AG09309 (cell line): ENCODE measurements at regions not wholly inside any gene's neighbourhood (a gene's known extent, or its start where the extent isn't known, plus 50 kb on each side); places are given as distances from the start of the nearest gene placed in this dataset.
A peak's percentile ranks its signal among the peaks of the same experiment; 100 is the strongest.

Experiments used
- DNase-seq: peaks from one replicate; pipeline ENCODE4 v3.0.0-alpha.2; 2010; ENCODE audit warnings: low read depth
- H3K4me3 ChIP-seq: 2 replicates; pipeline ENCODE4 v1.5.1; 2011; ENCODE audit warnings: mild to moderate bottlenecking, low read depth, low read length, moderate library complexity; ENCODE audit not compliant: control insufficient read depth
- CTCF ChIP-seq: IDR thresholded peaks from 2 replicates; pipeline ENCODE4 v1.5.1; 2011; ENCODE audit warnings: mild to moderate bottlenecking, low read depth, low read length, inconsistent platforms; ENCODE audit not compliant: insufficient read depth, control insufficient read depth; ENCODE audit errors: missing control alignments

DNA sequence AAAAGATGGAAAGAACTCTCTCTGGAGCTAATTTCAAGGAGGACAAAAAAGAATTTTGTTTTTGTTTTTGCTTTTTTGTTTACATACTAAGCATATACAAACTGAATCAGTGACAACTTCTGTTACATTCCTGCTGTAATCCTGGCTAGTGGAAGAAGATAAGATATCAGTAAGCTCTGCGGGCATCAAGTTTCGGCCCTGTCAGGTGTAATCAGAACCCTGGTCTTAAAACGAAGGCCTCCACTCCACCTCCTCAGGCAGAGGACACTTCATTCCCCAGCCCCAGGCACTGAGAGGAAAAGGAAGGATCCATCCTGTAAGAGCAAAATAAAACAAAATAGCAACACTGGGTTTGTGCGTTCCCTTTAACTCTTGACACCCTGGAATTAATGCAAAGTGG is 88.9 kb upstream of the ARHGAP29 start:
- DNase-seq: no peak

GRCh38 chr1:94325377-94326302 is 88.3 kb upstream of the ARHGAP29 start:
- no peak overlapping the region for H3K4me3 ChIP-seq
- peak; percentile 99 for DNase-seq
- no peak for TF ChIP-seq CTCF

More for the DNA sequence above, 88.9 kb upstream of the ARHGAP29 start:
- H3K4me3 ChIP-seq: no peak overlapping the region
- no peak for TF ChIP-seq CTCF

- no peak for DNase-seq
- no peak overlapping the region for H3K4me3 ChIP-seq
- no peak for TF ChIP-seq CTCF
Observed at GRCh38 chr1:94324178-94324544, 86.8 kb upstream of the ARHGAP29 start.

DNA sequence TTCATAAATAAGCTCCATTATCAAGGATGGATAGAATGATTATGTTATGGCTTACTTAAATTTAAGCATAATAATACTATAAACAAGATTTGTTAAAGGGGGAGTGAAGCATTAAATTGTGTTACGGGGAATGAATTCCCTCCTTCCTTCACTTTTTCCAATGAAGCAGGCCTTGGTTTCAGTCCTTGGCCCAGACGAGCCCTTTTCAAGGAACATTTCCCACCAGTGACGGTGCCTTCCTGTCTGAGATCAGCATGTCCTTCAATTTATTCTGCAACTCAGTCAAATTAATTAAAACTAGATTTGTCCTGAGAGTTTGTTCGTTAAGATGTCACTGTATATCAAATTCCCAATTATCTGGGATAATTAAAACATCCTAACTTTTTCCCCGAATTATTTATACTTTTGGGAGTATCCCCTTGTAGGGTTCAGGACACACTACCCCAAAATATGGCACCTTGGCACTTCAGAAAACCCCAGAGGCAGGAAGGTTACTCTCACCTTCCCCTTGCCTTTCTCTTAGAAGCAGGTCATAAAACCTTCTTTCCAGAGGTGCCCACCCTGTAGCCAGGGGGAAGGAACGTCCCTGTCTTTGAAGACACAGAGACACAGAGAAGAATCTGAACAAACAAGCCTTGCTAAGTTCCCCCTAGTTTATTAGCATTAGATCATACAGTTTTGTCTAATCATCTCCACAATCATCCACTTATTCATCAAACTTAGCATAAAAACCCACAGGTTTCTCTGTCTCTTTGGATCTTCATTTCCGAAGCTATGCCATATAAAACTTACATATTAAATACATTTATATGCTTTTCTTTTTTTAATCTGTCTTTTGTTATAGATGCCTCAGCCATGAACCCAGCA is 86.2 kb upstream of the ARHGAP29 start:
- no peak for DNase-seq
- no peak for TF ChIP-seq CTCF
- H3K4me3 ChIP-seq: no peak overlapping the region

DNA sequence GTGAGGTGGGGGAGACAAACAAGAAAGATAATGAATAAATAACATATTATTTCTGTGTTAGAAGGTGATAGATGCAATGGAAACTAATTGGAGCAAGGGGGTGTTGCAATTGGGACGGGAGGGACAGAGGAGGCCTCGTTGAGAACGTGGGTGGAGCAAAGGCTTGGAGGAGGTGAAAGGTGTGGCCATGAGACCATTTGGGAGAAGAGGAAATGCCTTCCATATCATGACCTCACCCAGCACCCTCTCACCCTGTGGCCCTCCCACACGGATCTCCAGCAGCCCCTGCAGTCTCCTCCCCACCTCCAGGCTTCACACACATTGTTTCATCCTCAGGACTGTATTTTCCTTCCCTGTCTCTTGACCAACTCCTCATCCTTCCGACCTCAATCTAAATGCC is 85.3 kb upstream of the ARHGAP29 start:
- no peak for DNase-seq
- TF ChIP-seq CTCF: no peak

DNA sequence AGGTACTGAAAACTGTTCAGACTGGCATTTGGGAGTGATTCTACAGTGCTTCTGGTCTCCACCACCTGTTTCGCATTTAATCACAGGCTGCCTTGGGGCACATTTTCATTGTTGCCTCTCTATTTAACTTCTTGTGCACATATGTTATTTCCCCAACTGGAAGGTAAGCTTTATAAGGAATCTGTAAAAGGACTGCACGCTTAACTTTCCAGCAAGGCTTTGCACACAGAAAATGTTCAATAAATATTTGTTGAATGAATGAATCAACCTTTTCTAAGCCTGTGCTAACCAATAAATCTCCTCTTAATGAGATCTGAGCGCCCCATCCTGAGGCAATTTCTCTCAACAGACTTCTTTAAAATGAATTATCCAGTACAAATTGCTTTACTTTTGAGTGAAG is 84.3 kb upstream of the ARHGAP29 start:
- DNase-seq: peak; percentile 81
- TF ChIP-seq CTCF: no peak
- no peak overlapping the region for H3K4me3 ChIP-seq

More for the DNA sequence above, 85.3 kb upstream of the ARHGAP29 start:
- H3K4me3 ChIP-seq: no peak overlapping the region
